Gastrocnemius medialis (tissue), 4 donors: ENCODE measurements at regions not wholly inside any gene's neighbourhood (a gene's known extent, or its start where the extent isn't known, plus 50 kb on each side); places are given as distances from the start of the nearest gene placed in this dataset.

Source experiments
- POLR2A ChIP-seq, 2 donors: fragments of 450-650 bp; IDR thresholded peaks; one replicate each; pipeline ENCODE4 v1.6.1; 2017; ENCODE audit warnings: antibody characterized with exemption in 2 of 2, mild to moderate bottlenecking in 2 of 2, moderate library complexity in 2 of 2
- TF ChIP-seq, protein P1 (sequence below), 5 experiments: fragments of 450-650 bp in 3 of 5; fragments of 200-600 bp in 2 of 5; sonication (generic) in 2 of 5; IDR thresholded peaks in 4 of 5; conservative IDR thresholded peaks in 1 of 5; 1 replicate in 4 of 5; 2 replicates in 1 of 5; pipeline ENCODE4 v1.5.1; 2016 to 2019; ENCODE audit warnings: antibody characterized with exemption in 5 of 5, mild to moderate bottlenecking in 3 of 5, moderate library complexity in 3 of 5

DNA sequence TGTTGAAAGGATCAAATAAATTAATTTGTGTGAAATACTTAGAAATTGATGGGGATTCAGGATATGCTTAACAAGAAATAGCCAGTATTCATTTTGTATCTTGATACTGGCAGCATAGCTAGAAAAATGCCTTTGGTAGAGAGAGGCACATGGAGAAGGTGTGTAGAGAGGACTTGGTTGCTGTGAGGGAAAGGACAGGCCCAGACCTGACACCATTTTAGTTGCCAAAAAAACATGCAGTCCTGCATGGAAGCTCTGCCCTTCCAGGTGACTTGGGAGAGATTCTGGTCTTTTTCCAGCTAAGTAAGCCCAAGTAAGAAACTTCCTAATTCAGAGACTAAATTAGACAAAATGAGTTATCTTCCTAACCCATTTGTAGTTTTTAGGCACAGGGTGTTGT lies 335.0 kb downstream of the RFC3 start:
- TF ChIP-seq, protein P1, sequence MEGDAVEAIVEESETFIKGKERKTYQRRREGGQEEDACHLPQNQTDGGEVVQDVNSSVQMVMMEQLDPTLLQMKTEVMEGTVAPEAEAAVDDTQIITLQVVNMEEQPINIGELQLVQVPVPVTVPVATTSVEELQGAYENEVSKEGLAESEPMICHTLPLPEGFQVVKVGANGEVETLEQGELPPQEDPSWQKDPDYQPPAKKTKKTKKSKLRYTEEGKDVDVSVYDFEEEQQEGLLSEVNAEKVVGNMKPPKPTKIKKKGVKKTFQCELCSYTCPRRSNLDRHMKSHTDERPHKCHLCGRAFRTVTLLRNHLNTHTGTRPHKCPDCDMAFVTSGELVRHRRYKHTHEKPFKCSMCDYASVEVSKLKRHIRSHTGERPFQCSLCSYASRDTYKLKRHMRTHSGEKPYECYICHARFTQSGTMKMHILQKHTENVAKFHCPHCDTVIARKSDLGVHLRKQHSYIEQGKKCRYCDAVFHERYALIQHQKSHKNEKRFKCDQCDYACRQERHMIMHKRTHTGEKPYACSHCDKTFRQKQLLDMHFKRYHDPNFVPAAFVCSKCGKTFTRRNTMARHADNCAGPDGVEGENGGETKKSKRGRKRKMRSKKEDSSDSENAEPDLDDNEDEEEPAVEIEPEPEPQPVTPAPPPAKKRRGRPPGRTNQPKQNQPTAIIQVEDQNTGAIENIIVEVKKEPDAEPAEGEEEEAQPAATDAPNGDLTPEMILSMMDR (IDR thresholded peaks at IDR 0.05 in 4 of 5, conservative IDR thresholded peaks at IDR 0.05 in 1 of 5) = no peak
- no peak for TF ChIP-seq POLR2A (IDR thresholded peaks at IDR 0.05)
